OCI-LY3 (cell line): ENCODE measurements at regions not wholly inside any gene's neighbourhood (a gene's known extent, or its start where the extent isn't known, plus 50 kb on each side); places are given as distances from the start of the nearest gene placed in this dataset.

Experiments
- CTCF ChIP-seq: fragments of 200-600, 300-600 bp; sonication (generic); IDR thresholded peaks from 2 replicates; pipeline ENCODE4 v1.5.1; 2014; ENCODE audit warnings: antibody characterized with exemption, low read length, low read depth
- EZH2phosphoT487 ChIP-seq: fragments of 200-600 bp; shearing (Covaris generic); IDR thresholded peaks from 2 replicates; pipeline ENCODE4 v1.6.1; 2018; ENCODE audit warnings: antibody characterized with exemption, mixed run types, low read depth

GRCh38 chr11:10938650-10939387 is 81.0 kb upstream of the ZBED5 start:
- no peak for TF ChIP-seq CTCF
- TF ChIP-seq EZH2phosphoT487, result no peak
